ENCODE measurements at regions not wholly inside any gene's neighbourhood (a gene's known extent, or its start where the extent isn't known, plus 50 kb on each side); places are given as distances from the start of the nearest gene placed in this dataset.

- 63 to 86% (median 75%) methylated on average over 7 to 11 of the region's 11 CpGs for WGBS, 3 donors
- no peak for DNase-seq
- intact Hi-C loops (cut with DNase I), result no loop called here
- Histone ChIP-seq H3K9me3 (no peaks in the 10 kb centered on the region), H3K27me3 (ENCODE audit: insufficient read depth in 3 of 3, low read length in 2 of 3) (no peaks in the 10 kb centered on the region), H3K27ac (no peak overlapping the region), H3K4me1 (no peaks in the 10 kb centered on the region), H3K36me3 (ENCODE audit: insufficient read depth in 1 of 2, low read depth in 1 of 2) (no peaks in the 10 kb centered on the region), H3K4me3 (no peak overlapping the region)
- TF ChIP-seq CTCF (IDR thresholded peaks at IDR 0.05), result no peak
- ATAC-seq, result no peak
These were observed 90.4 kb upstream of the PJA1 start for GRCh38 chrX:69255441-69256290.

- H3K27me3 ChIP-seq (ENCODE audit: insufficient read depth in 3 of 3, low read length in 2 of 3), result no peaks in the 10 kb centered on the region
- ATAC-seq, result no peak
- TF ChIP-seq CTCF (IDR thresholded peaks at IDR 0.05), result no peak
- DNase-seq, result no peak
- intact Hi-C loops (cut with DNase I), result no loop called here
- WGBS, 3 donors, result 80 to 100% (median 92%) methylated on average over 1 of the region's 1 CpG
- no peak overlapping the region for H3K27ac ChIP-seq
- no peaks in the 10 kb centered on the region for H3K36me3 ChIP-seq (ENCODE audit: insufficient read depth in 1 of 2, low read depth in 1 of 2)
- H3K4me3 ChIP-seq, result no peak overlapping the region
- H3K9me3 ChIP-seq, result peaks cover 6% of the 10 kb centered on the region
- no peaks in the 10 kb centered on the region for H3K4me1 ChIP-seq
These were observed 88.6 kb upstream of the PJA1 start for GRCh38 chrX:69253821-69254220.

- WGBS, 3 donors, result 70 to 87% (median 82%) methylated on average over 4 of the region's 4 CpGs
- Histone ChIP-seq H3K4me1 (no peaks in the 10 kb centered on the region), H3K27ac (no peak overlapping the region), H3K9me3 (no peaks in the 10 kb centered on the region), H3K27me3 (ENCODE audit: insufficient read depth in 3 of 3, low read length in 2 of 3) (peaks cover 0 to 29% (median 0%) of the 10 kb centered on the region in 3 donors), H3K36me3 (ENCODE audit: insufficient read depth in 1 of 2, low read depth in 1 of 2) (no peaks in the 10 kb centered on the region), H3K4me3 (no peak overlapping the region)
- TF ChIP-seq CTCF (IDR thresholded peaks at IDR 0.05), result no peak
- no peak for ATAC-seq
- intact Hi-C loops (cut with DNase I), result no loop called here
- no peak for DNase-seq
These were observed 78.0 kb upstream of the PJA1 start for GRCh38 chrX:69243276-69243675.

GRCh38 chrX:69238887-69239231, 73.6 kb upstream of the PJA1 start:
- no peak overlapping the region for H3K4me3 ChIP-seq
- H3K9me3 ChIP-seq, result no peaks in the 10 kb centered on the region
- H3K27me3 ChIP-seq (ENCODE audit: insufficient read depth in 3 of 3, low read length in 2 of 3), result peaks cover 0 to 14% (median 0%) of the 10 kb centered on the region in 3 donors
- DNase-seq (no peak), ATAC-seq (peak in 2 of 4 donors; percentile 46 to 58)
- intact Hi-C loops (cut with DNase I), result no loop called here
- H3K4me1 ChIP-seq, result no peaks in the 10 kb centered on the region
- 21 to 50% (median 42%) methylated on average over 2 of the region's 2 CpGs for WGBS, 3 donors
- H3K27ac ChIP-seq, result no peak overlapping the region
- H3K36me3 ChIP-seq (ENCODE audit: insufficient read depth in 1 of 2, low read depth in 1 of 2), result no peaks in the 10 kb centered on the region
- TF ChIP-seq CTCF (IDR thresholded peaks at IDR 0.05), result no peak
